Transverse colon (tissue), 4 donors: ENCODE measurements at regions not wholly inside any gene's neighbourhood (a gene's known extent, or its start where the extent isn't known, plus 50 kb on each side); places are given as distances from the start of the nearest gene placed in this dataset.

ENCODE experiments used
- DNase-seq: peaks from one replicate; pipeline ENCODE4 v3.0.0-alpha.2; 2019
- H3K27ac ChIP-seq, 4 donors: fragments of 200-600 bp; sonication (generic); 2 replicates each; pipeline ENCODE4 v1.5.1; 2016 to 2018; ENCODE audit warnings: inconsistent platforms in 4 of 4
- H3K27me3 ChIP-seq: fragments of 200-600 bp; sonication (generic); 2 replicates; pipeline ENCODE4 v1.5.1; 2017; ENCODE audit warnings: inconsistent platforms
- H3K36me3 ChIP-seq, 4 donors: fragments of 200-600 bp; sonication (generic); 2 replicates each; pipeline ENCODE4 v1.5.1; 2017 to 2019; ENCODE audit warnings: inconsistent platforms in 4 of 4
- H3K4me1 ChIP-seq, 4 donors: fragments of 200-600 bp; sonication (generic); 2 replicates each; pipeline ENCODE4 v1.5.1; 2017 to 2020; ENCODE audit warnings: inconsistent platforms in 4 of 4
- H3K4me3 ChIP-seq, 4 donors: fragments of 200-600 bp; sonication (generic); 1 replicate in 1 of 4; 2 replicates in 3 of 4; pipeline versions ENCODE4 v1.5.1 to v1.6.1; 2017 to 2019; ENCODE audit warnings: inconsistent platforms in 4 of 4
- H3K9me3 ChIP-seq, 2 donors: fragments of 200-600 bp; sonication (generic); 2 replicates each; pipeline ENCODE4 v1.5.1; 2017 to 2019; ENCODE audit warnings: inconsistent platforms in 2 of 2
- CTCF ChIP-seq, 5 experiments: fragments of 200-600 bp in 3 of 5; fragments of 450-650 bp in 2 of 5; sonication (generic) in 3 of 5; IDR thresholded peaks; 1 replicate in 2 of 5; 2 replicates in 3 of 5; pipeline ENCODE4 v1.5.1; 2016 to 2017; ENCODE audit warnings: antibody characterized with exemption in 5 of 5, inconsistent platforms in 3 of 5, mild to moderate bottlenecking in 2 of 5, moderate library complexity in 1 of 5
- EP300 ChIP-seq: sonication (generic); formaldehyde crosslinking; IDR thresholded peaks from one replicate; pipeline ENCODE4 v1.6.1; 2017; ENCODE audit warnings: antibody characterized with exemption, low read depth
- POLR2A ChIP-seq: fragments of 450-650 bp; IDR thresholded peaks from one replicate; pipeline ENCODE4 v1.6.1; 2016; ENCODE audit warnings: antibody characterized with exemption, mild to moderate bottlenecking, moderate library complexity
- POLR2AphosphoS5 ChIP-seq, 3 donors: sonication (generic); formaldehyde crosslinking; IDR thresholded peaks; one replicate each; pipeline ENCODE4 v1.6.1; 2016; ENCODE audit warnings: antibody characterized with exemption in 3 of 3
- WGBS, 2 donors: methylation state at CpG; one replicate each; pipeline ENCODE4 v1.1.5; 2018; ENCODE audit warnings: low coverage in 1 of 2; 5-methylcytosine and 5-hydroxymethylcytosine counted together
- in situ Hi-C, 4 donors: fragments of 200-750 bp; cut with MboI; loops; one replicate each; pipeline versions ENCODE4 v1.15.0 to v1.15.1; 2017; ENCODE audit warnings: low sequenced_read_pairs in 3 of 4, low pct_ligation_motif_present in 1 of 4, low pct_unique_long_range_greater_than_20kb in 1 of 4
- intact Hi-C: fragments of 100-400 bp; cut with DNase I; formaldehyde crosslinking; loops from one replicate; pipeline ENCODE4 v1.15.1; 2023; ENCODE audit warnings: low total_unique reads

GRCh38 chr6:43982084-43982625, 145.1 kb downstream of the MRPL14 start:
- intact Hi-C loops, result no loop called here

GRCh38 chr6:43981363-43981990, 145.8 kb downstream of the MRPL14 start:
- Histone ChIP-seq H3K36me3 (no peaks in the 10 kb centered on the region), H3K27ac (no peak overlapping the region), H3K27me3 (no peaks in the 10 kb centered on the region), H3K9me3 (no peaks in the 10 kb centered on the region), H3K4me3 (no peak overlapping the region), H3K4me1 (peaks cover 0 to 12% (median 0%) of the 10 kb centered on the region in 4 donors)
- TF ChIP-seq EP300 (no peak), POLR2AphosphoS5 (IDR thresholded peaks at IDR 0.05) (no peak), POLR2A (no peak), CTCF (IDR thresholded peaks at IDR 0.05) (no peak)
- no peak for DNase-seq
- in situ Hi-C loops (no loop called here), intact Hi-C loops (no loop called here)
- 78 to 100% methylated on average over 1 to 4 of the region's 4 CpGs for WGBS, 2 donors

More at GRCh38 chr6:43982084-43982625, 145.1 kb downstream of the MRPL14 start:
- in situ Hi-C loops, result no loop called here
- WGBS, 2 donors, result 93% methylated on average over 2 of the region's 2 CpGs; no CpG with 5 or more reads in 1 of the 2 donors
- Histone ChIP-seq H3K27me3 (no peaks in the 10 kb centered on the region), H3K36me3 (no peaks in the 10 kb centered on the region), H3K4me3 (no peak overlapping the region), H3K4me1 (peaks cover 0 to 12% (median 0%) of the 10 kb centered on the region in 4 donors), H3K9me3 (no peaks in the 10 kb centered on the region), H3K27ac (no peak overlapping the region)
- no peak for DNase-seq
- TF ChIP-seq EP300 (no peak), POLR2A (no peak), POLR2AphosphoS5 (IDR thresholded peaks at IDR 0.05) (no peak), CTCF (IDR thresholded peaks at IDR 0.05) (no peak)

- no peaks in the 10 kb centered on the region for H3K27me3 ChIP-seq
- H3K4me3 ChIP-seq, result no peak overlapping the region
- DNase-seq, result no peak
- no peak overlapping the region for H3K27ac ChIP-seq
- H3K36me3 ChIP-seq, result no peaks in the 10 kb centered on the region
- H3K4me1 ChIP-seq, result peaks cover 0 to 12% (median 0%) of the 10 kb centered on the region in 4 donors
- in situ Hi-C loops (no loop called here), intact Hi-C loops (no loop called here)
- 83 to 90% methylated on average over 7 to 12 of the region's 12 CpGs for WGBS, 2 donors
- H3K9me3 ChIP-seq, result no peaks in the 10 kb centered on the region
- no peak for TF ChIP-seq POLR2AphosphoS5 (IDR thresholded peaks at IDR 0.05)
- TF ChIP-seq CTCF (IDR thresholded peaks at IDR 0.05), result no peak
- no peak for TF ChIP-seq POLR2A
- TF ChIP-seq EP300, result no peak
Observed at GRCh38 chr6:43980004-43980795, 147.1 kb downstream of the MRPL14 start.

- in situ Hi-C loops, result no loop called here
- no peak for DNase-seq
- H3K4me1 ChIP-seq, result peaks cover 0 to 12% (median 0%) of the 10 kb centered on the region in 4 donors
- intact Hi-C loops, result no loop called here
- no peaks in the 10 kb centered on the region for H3K9me3 ChIP-seq
- TF ChIP-seq POLR2AphosphoS5 (IDR thresholded peaks at IDR 0.05) (no peak), POLR2A (no peak), CTCF (IDR thresholded peaks at IDR 0.05) (no peak)
- H3K4me3 ChIP-seq, result no peak overlapping the region
- no peaks in the 10 kb centered on the region for H3K27me3 ChIP-seq
- 78 to 100% methylated on average over 1 to 4 of the region's 4 CpGs for WGBS, 2 donors
- no peaks in the 10 kb centered on the region for H3K36me3 ChIP-seq
- H3K27ac ChIP-seq, result no peak overlapping the region
Observed at GRCh38 chr6:43979525-43979924, 147.7 kb downstream of the MRPL14 start.
